ENCODE measurements at regions not wholly inside any gene's neighbourhood (a gene's known extent, or its start where the extent isn't known, plus 50 kb on each side); places are given as distances from the start of the nearest gene placed in this dataset.
"Not testable (repeated sequence)": the region's sequence is repeated elsewhere in the genome, so short reads cannot be mapped to it uniquely, and the experiment has no call there.

DNA sequence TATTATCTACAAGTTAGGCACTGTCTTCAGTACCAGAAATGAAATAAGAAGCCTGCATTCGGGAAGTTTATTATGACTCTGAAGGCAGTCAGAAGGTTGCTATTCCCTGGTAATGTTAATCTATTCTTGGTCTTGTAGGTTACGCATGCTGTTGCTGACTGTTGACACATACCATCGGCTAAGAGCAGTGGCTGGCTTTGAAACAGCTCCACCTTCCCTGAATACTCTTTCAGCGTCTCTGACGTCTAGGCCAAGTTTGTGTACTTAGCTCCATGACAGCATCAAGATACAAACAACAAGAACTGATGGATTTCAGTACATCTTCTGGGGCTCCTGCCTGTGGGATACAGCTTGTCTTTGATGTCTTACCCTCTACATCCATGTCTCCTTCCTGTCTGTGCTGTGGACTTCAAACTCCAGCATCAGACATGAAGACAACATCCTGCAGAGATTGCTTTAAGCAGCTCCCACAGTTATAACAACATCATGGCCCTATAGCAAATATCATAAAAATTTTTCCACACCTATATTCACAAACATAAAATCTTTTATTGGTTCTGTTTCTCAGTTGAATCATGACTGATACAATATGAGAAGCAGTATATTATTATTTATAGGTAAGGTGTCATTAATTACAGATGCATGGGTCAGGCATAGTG, 151.5 kb upstream of the FAM240B start:
- not testable (repeated sequence) for TF ChIP-seq CTCF, EZH2, EZH2phosphoT487 (IDR thresholded peaks at IDR 0.05)

Measured in neural progenitor cell (in vitro differentiated cells).